Calu3 (cell line): ENCODE measurements at regions not wholly inside any gene's neighbourhood (a gene's known extent, or its start where the extent isn't known, plus 50 kb on each side); places are given as distances from the start of the nearest gene placed in this dataset.

Experiments used
- BruUV-seq: library from RNA; stranded (reverse); fragments of 400-500 nt; replicated peaks from 2 replicates; lab custom pipeline; 2021; lab: Mats Ljungman, UMichigan
- CTCF ChIA-PET: fragments of 300-600 bp; sonication (Branson Sonifier 250); formaldehyde crosslinking; loops from one replicate; lab custom pipeline; 2022; ENCODE audit warnings: antibody characterized with exemption; lab: Charles Lee
- DNase-seq: peaks from one replicate; pipeline ENCODE4 v3.0.0; 2022
- H3K27ac Mint-ChIP-seq: one replicate; pipeline ENCODE4 v1.8.0; 2022; ENCODE audit warnings: mixed read lengths; ENCODE audit not compliant: unreplicated experiment
- H3K27me3 Mint-ChIP-seq: one replicate; pipeline ENCODE4 v1.8.0; 2022; ENCODE audit warnings: mixed read lengths; ENCODE audit not compliant: unreplicated experiment
- H3K36me3 Mint-ChIP-seq: one replicate; pipeline ENCODE4 v1.8.0; 2022; ENCODE audit warnings: mild to moderate bottlenecking, moderate library complexity, mixed read lengths; ENCODE audit not compliant: insufficient read depth, unreplicated experiment
- H3K4me1 Mint-ChIP-seq: one replicate; pipeline ENCODE4 v1.8.0; 2022; ENCODE audit warnings: mild to moderate bottlenecking, low read depth, mixed read lengths; ENCODE audit not compliant: unreplicated experiment
- H3K4me3 Mint-ChIP-seq: one replicate; pipeline ENCODE4 v1.8.0; 2022; ENCODE audit warnings: mild to moderate bottlenecking, low read depth, moderate library complexity, mixed read lengths; ENCODE audit not compliant: unreplicated experiment
- H3K9me3 Mint-ChIP-seq: one replicate; pipeline ENCODE4 v1.8.0; 2022; ENCODE audit warnings: low read depth, mixed read lengths; ENCODE audit not compliant: unreplicated experiment
- intact Hi-C: fragments of 100-400 bp; cut with micrococcal nuclease; formaldehyde crosslinking; loops from one replicate; pipeline ENCODE4 v1.10.0; 2022; ENCODE audit not compliant: unreplicated experiment
- TF ChIP-seq, protein P1 (sequence below): fragments of 200-600 bp; IDR thresholded peaks from one replicate; pipeline ENCODE4 v1.8.0; 2022; ENCODE audit warnings: antibody characterized with exemption; ENCODE audit not compliant: unreplicated experiment

DNA sequence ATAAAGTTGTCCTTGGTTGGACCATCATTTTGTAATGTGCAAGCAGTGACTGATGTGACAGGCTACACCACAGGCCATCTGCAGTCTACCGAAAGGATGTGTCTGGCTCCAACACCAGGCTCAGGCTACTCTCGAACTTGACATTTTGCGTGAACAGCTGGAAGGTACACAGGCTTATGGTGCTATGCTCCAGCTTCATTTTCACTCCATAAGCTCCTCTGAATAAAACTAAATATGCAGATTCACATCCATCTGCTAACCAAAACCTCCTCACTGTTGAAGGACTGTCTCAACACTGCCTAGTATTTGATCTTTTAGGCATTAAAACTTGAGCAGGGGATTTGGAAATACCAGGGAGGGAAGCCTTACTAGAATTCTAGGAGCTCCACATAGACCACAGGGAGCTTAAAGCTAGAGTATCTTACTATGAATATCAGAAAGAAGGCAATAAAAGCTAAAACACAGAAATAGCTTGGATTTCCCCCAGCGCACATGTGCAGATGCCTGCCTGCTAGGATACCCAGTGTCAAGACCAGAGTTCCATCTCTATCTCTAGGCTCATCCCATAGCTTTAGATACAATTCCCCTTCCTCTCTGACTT lies 383.9 kb upstream of the FAT3 start:
- no peak for DNase-seq
- Mint-ChIP-seq H3K27me3 (no peaks in the 10 kb centered on the region), H3K9me3 (no peaks in the 10 kb centered on the region), H3K27ac (no peak overlapping the region), H3K4me3 (no peak overlapping the region), H3K36me3 (no peaks in the 10 kb centered on the region), H3K4me1 (no peaks in the 10 kb centered on the region)
- TF ChIP-seq, protein P1, sequence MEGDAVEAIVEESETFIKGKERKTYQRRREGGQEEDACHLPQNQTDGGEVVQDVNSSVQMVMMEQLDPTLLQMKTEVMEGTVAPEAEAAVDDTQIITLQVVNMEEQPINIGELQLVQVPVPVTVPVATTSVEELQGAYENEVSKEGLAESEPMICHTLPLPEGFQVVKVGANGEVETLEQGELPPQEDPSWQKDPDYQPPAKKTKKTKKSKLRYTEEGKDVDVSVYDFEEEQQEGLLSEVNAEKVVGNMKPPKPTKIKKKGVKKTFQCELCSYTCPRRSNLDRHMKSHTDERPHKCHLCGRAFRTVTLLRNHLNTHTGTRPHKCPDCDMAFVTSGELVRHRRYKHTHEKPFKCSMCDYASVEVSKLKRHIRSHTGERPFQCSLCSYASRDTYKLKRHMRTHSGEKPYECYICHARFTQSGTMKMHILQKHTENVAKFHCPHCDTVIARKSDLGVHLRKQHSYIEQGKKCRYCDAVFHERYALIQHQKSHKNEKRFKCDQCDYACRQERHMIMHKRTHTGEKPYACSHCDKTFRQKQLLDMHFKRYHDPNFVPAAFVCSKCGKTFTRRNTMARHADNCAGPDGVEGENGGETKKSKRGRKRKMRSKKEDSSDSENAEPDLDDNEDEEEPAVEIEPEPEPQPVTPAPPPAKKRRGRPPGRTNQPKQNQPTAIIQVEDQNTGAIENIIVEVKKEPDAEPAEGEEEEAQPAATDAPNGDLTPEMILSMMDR: no peak
- CTCF ChIA-PET: no interaction called here
- BruUV-seq: no TSS peak
- intact Hi-C loops: no loop called here

DNA sequence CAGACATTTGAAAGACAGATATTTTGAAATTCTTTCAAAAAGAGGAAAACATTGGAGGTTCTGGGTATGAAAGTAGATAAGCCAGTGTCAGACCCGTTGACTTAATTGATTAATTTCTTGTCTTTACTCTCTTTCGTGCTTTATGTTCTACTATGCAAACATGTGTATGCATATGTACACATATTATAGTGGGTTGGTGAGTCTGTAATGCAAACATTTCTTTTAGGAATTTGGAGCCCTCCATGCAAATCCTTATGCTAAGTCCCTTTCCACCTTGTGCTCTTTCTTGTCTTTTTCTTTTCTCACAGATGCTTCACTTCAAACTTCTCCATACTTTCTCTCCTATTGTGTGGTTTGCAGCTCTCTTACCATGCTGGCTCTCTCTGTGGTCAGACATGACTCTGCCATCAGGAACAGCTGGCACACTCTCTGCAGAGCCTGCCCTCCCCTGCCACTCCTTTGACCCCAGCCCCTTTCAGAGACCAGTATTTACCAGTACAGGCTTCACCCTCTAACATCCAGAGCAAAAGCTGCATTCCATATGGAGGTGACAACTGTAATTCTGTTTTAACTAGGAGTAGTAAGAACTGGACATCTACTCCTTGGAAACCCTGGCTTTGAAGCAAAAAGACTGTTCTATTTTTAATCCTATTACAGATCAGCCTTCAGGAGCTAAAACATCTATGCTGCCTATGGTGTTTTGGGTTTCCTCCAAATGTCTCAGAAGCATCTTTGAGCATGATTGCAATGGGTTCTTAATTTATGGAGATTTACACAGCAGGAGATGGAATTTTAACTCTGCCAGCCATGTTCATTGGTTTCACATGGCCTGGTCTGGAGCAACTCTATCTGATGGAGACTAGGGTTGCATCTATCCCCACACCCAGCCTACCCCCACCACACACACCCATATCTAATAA lies 386.9 kb upstream of the FAT3 start:
- Mint-ChIP-seq H3K4me1 (no peaks in the 10 kb centered on the region), H3K4me3 (no peak overlapping the region)
- BruUV-seq: no TSS peak

DNA sequence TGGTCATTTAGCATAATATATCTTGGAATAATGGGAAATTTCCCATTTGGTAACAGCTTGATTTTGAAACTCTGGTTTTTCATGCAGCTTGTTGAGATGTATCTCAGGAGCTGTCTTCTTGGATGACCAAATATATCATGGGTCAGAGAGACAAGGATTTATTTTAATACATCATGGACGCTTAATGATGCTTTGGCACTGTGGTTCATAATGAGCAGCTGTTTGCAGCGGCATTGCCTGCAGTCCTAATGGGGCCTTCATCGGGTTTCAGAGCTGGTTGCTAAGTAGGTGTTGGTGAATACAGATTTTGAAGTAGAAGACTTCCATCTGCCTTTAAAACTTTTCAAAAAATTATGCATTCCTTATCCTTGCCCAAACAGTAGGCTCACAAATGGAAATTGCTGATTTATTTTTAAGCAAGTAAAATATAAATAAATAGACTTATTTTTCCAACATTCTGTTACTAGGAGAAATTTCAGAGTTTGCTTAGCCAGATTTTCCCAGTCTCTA lies 389.5 kb upstream of the FAT3 start:
- Mint-ChIP-seq H3K9me3 (no peaks in the 10 kb centered on the region), H3K27ac (no peak overlapping the region), H3K4me3 (no peak overlapping the region), H3K4me1 (no peaks in the 10 kb centered on the region), H3K36me3 (no peaks in the 10 kb centered on the region), H3K27me3 (no peaks in the 10 kb centered on the region)
- no TSS peak for BruUV-seq
- intact Hi-C loops: no loop called here
- no peak for DNase-seq
- TF ChIP-seq, protein P1: no peak
- CTCF ChIA-PET: no interaction called here

More for the DNA sequence above, 386.9 kb upstream of the FAT3 start:
- Mint-ChIP-seq H3K27me3 (no peaks in the 10 kb centered on the region), H3K36me3 (no peaks in the 10 kb centered on the region), H3K9me3 (no peaks in the 10 kb centered on the region), H3K27ac (no peak overlapping the region)
- TF ChIP-seq, protein P1: no peak
- DNase-seq: no peak
- CTCF ChIA-PET: no interaction called here
- intact Hi-C loops: no loop called here

DNA sequence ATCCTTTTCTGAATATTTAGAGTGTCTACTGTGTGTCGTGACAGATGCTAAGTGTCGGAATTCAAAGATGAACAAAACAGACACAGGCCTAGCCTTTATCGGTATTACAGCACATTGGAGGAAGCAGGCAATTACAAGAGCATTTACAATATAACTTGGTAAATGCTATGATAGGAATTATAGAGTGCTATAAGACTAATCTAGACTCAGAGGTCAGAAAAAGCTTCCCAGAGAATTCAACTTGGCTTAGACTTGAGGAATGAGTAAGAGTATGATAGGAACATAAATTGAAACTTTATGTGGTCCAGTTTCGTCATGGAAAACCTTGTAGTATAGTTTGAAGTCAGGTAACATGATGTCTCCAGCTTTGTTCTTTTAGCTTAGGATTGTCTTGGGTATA lies 395.7 kb upstream of the FAT3 start:
- no peak overlapping the region for H3K4me3 Mint-ChIP-seq
- H3K27me3 Mint-ChIP-seq: no peaks in the 10 kb centered on the region
- H3K27ac Mint-ChIP-seq: no peak overlapping the region
- intact Hi-C loops: no loop called here
- TF ChIP-seq, protein P1: no peak
- BruUV-seq: no TSS peak
- H3K4me1 Mint-ChIP-seq: no peaks in the 10 kb centered on the region
- CTCF ChIA-PET: no interaction called here
- no peaks in the 10 kb centered on the region for H3K36me3 Mint-ChIP-seq
- no peaks in the 10 kb centered on the region for H3K9me3 Mint-ChIP-seq
- DNase-seq: no peak
